Hematopoietic multipotent progenitor cell treated with erythropoietin and hydrocortisone succinate and interleukin-3 and kit ligand, for 6 days (in vitro differentiated cells): ENCODE measurements at regions not wholly inside any gene's neighbourhood (a gene's known extent, or its start where the extent isn't known, plus 50 kb on each side); places are given as distances from the start of the nearest gene placed in this dataset.
"Not testable (repeated sequence)": the region's sequence is repeated elsewhere in the genome, so short reads cannot be mapped to it uniquely, and the experiment has no call there.

Experiments used
- DNase-seq: peaks from one replicate; pipeline ENCODE4 v3.0.0-alpha.2; 2015

DNA sequence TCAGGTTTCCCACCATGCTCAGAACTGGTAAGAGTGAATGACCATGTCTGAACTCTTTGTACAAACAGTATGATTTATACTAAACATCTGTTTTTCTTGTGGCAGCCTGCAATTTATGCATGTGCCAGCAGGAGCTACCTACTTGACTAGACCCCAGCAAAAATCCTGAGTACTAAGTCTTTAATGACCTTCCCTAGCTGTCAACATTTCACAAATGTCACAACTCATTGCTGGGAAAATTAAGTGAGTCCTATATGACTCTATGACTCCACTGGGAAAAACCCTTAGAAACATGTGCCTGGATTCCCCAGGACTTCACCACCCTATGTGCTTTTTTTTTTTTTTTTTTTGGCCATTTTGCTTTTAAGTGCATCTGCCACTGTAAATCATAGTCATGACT lies 1225.8 kb downstream of the SUCLG1 start:
- no peak for DNase-seq

GRCh38 chr2:83229443-83229842 lies 1229.6 kb downstream of the SUCLG1 start:
- DNase-seq, result no peak

DNA sequence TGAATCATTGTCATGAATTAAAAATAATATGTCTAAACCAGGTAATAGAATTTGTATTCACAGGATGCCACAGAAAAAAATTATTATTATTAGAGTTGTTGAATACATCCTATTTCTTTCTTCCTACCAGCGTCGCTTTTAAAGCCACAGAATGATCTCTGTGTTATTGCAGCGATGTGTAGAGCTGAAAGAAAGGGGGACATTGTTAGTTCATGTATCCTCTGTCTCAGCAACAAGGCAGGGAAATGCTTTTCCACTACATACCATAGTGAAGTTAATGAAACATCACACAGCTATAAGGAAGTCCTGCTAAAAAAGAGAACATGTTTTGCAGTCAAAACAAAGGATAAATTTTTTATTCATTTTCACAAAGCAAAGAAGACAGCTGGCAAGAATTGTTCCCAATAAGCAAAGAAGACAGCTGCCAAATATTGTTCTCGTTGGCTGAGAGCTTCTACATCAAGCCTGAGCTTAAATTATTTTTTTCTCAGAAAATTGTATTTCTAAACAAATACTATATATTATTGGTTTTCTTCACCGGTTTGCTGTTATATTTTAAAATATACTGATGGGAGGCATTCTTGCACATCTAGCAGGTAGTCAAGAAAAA lies 1234.4 kb downstream of the SUCLG1 start:
- DNase-seq, result no peak

DNA sequence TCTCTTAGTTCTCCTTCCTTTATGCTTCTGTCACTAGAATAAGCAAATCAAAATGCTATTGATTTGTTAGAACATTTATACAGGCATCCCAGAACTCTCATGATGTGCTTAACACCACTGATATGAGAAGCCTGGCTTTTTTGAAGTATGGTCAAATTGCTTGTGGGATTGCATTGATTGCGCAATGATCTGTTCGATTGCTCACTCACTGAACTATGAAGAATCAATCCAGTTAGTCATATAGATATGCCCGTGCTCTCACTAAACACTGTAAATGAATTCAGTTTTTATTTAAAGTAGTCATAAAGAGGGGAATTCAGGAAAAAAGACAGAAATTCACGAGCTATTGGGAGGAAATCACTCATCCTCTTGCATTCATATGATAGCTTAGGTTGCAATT lies 1237.8 kb downstream of the SUCLG1 start:
- no peak for DNase-seq

DNA sequence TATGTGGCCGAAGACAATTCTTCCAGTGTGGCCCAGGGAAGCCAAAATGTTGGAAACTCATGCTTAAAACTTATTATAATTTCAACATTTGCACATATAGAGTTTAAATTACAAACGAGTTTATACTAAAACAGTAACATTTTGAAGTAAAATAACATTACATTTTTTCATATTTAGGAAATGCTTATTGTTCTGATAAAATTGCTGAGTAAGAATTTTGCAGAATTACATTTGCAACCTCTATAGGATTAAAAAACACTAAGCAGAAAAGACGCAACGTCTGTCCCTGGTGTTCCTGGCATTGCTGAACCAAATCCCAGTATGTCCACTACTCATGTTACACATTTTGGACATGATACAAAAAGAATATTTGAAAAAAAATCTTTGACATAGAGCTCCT lies 1241.2 kb downstream of the SUCLG1 start:
- no peak for DNase-seq

DNA sequence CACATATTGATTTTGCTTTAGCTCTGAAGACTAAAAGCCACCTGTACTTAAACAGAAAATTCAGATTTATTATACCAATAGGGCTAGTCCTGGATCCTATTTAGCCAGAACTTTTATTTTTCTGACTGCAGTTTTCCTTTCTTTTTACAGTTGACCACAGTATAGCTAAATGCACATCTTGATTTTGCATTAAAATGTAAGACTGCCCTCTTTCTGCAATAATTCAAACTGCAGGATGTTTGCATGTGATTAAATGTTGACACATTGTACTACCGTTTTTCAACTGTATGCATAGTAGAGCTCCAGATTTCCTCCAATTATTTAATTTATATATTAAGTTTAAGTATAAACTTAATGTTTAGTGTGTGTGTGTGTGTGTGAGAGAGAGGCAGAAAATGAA lies 1262.9 kb downstream of the SUCLG1 start:
- DNase-seq, result peak; percentile 44

DNA sequence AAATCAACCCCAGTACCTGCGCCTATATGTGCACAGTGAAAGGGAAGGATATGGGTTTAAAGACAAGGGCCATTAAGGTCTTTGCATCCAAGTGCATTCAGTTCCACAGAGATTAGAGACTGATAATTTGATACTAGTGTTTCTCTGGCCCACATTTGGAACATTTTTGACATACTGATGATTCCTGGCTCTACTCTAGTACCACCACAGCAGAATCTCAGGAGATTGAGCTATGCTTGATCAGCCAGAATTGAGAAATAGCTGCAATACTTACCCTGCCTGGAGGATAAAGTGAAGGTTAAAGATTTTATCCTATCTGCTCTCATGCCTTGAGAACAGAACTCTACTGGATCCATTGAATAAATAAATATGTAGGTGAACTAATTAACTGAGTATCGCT lies 1267.8 kb downstream of the SUCLG1 start:
- DNase-seq, result no peak

- DNase-seq, result no peak
Measured at GRCh38 chr2:83186105-83186760, 1272.8 kb downstream of the SUCLG1 start.

DNA sequence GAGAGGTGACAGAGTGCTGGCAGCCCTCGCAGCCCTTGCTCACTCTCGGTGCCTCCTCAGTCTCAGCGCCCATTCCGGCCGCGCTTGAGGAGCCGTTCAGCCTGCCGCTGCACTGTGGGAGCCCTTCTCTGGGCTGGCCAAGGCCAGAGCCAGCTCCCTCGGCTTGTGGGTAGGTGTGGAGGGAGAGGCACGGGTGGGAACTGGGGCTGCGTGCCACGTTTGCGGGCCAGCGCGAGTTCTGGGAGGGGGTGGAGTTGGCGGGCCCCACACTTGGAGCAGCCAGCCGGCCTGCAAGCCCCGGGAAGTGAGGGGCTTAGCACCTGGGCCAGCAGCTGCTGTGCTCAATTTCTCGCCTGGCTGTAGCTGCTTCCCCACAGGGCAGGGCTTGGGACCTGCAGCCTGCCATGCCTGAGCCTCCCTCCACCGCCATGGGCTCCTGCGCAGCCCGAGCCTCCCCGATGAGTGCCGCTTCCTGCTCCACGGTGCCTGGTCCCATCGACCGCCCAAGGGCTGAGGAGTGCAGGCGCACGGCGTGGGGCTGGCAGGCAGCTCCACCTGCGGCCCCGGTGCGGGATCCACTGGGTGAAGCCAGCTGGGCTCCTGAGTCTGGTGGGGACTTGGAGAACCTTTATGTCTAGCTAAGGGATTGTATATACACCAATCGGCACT lies 1278.1 kb downstream of the SUCLG1 start:
- not testable (repeated sequence) for DNase-seq

DNA sequence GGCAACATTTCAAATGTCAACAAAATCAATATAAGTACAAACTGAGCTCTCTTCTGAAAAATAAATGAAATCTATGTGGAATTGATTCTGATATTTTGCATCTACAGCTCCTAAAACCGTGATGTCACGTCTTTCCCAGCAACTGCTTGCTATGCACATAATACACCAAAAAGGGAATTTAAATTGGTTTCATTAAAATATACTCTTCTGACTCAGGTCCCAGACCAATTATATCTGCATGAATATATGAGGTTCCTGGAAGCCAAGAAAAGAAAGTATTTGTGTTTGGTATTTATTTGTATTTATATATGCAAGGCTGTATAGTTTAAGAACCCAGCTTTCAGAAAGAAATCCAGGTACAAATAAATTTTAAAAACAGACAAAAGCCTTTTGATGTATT lies 1282.5 kb downstream of the SUCLG1 start:
- DNase-seq, result no peak

GRCh38 chr2:83172841-83173240 lies 1286.2 kb downstream of the SUCLG1 start:
- no peak for DNase-seq

DNA sequence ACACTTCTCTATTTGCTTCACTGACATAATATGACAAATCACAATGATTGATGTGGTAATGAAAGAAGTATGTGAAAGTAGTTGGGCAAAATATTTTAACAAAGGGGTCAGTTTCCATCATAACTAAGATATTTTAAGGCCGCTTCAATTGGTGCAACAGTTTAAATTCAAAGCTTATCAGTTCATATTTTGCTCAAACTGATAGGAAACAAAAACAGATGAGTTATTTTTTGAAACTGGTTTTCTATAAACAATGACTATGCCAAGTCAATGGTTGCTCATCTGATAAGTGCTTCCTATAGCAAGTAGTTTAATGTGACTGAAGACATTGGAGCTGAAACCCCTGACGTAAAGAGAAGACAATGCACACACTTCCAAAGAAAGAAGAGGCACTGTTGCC lies 1290.7 kb downstream of the SUCLG1 start:
- no peak for DNase-seq

DNA sequence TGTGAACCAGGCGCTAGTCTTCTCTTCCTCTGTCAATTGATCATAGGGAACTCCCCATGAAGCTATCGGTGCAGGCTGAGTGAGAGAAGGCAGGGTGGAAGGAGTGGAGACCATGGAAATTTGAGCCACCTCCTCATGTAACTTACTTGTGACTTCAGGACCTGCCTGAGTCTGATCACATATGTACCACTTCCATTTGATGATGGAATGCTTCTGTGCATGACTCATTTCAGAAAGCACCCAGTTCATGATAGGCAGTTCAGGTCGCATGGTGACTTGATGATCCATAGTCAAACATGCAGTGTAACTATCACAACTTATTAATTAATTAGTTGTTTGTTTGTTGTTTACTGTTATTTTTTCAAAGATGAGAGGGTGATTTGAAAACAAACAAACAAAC lies 1296.7 kb downstream of the SUCLG1 start:
- DNase-seq, result no peak

DNA sequence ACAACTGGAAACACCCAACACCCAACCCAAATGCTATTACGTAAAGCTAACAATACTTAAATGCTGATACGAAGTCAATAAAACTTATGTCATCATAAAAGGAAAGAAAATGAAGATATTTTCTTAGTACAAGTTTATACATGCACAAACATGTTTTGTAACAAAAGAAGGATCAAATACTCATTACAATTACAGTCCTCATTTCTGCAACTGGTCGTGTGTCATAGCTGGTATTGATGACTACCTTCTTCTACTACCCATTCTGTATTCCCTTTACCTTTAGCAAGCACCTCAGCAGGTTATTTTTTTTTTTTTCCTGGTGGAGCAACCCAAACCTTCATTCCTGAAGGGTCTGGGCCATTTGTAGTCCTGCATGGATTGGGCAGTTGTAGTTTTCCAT lies 1298.5 kb downstream of the SUCLG1 start:
- DNase-seq, result no peak

GRCh38 chr2:83155826-83156225 lies 1303.3 kb downstream of the SUCLG1 start:
- DNase-seq, result no peak

DNA sequence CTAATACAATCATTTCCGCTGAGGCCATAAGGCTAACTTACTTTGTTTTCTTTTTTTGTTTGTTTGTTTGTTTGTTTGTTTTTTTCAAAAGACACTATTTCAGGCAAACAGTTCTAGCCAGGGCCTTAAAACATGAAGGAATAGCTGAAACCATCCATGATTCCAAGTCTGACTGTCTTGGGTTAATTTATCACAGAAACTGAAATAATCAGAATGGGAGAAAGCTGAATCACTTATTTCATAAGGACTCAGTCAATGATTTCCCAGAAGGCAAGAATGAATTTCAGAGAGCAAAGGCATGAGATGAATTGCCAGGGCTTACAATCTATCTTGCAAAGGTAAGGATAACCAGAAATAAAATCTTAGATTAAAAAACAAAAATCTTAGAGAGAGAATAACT lies 1315.1 kb downstream of the SUCLG1 start:
- no peak for DNase-seq

- no peak for DNase-seq
Measured at GRCh38 chr2:83142934-83143333, 1316.1 kb downstream of the SUCLG1 start.

DNA sequence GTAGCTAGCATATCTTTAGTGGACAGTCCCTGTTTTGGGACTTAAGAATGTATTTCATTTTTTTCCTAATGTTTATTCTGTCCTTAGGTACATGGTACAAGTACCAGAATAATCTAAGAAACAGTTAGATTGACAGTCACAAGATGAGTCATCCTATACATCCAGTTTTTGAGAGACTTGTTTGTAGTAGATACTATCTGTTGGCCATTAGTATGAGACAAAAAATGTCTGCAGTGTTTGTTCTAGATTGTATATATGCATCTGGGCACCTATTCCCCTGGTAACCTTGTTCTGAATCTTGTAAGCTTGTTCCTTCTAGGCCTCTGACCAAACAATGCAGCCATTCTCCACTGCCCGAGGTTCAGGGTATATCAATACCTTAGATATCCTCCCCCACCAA lies 1343.5 kb downstream of the SUCLG1 start:
- DNase-seq, result no peak

DNA sequence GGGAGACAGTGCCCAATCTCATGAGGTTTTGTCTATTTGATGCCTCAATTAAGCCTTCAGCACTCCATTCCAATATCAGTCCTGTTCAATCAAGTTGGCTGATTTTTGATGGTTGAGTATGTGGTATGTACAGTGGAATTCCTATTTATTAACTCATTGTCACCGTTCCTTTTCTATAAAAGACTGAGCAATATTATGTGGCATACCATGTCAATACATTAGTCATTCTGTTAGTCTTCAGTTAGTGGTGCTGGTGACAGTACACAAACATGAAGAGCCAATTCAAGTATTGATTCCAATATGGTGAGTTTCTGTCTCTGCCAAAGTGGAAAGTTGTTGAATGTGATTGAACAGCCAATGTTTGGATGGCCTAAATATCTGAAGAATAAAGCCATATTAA lies 1343.9 kb downstream of the SUCLG1 start:
- no peak for DNase-seq

DNA sequence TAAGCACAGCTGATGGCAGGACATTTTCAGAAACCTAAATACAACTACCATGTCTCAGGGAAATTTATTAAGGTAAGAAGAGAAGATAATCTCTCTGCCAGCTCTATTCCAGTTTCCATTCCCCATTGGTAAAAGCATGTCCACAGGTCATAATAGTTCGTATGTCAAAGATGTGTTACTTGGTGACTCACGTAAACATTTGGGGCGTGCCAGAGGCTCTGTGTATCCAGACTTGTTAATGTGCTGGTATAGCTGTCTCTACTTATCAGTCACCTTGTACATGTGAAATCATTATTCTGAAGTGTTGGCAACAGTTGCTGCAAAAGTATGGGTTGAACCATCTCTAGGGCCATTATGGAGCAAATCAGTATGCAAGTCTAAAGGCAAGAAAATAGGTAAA lies 1345.1 kb downstream of the SUCLG1 start:
- no peak for DNase-seq

GRCh38 chr2:83112858-83113257 lies 1346.2 kb downstream of the SUCLG1 start:
- DNase-seq, result no peak

DNA sequence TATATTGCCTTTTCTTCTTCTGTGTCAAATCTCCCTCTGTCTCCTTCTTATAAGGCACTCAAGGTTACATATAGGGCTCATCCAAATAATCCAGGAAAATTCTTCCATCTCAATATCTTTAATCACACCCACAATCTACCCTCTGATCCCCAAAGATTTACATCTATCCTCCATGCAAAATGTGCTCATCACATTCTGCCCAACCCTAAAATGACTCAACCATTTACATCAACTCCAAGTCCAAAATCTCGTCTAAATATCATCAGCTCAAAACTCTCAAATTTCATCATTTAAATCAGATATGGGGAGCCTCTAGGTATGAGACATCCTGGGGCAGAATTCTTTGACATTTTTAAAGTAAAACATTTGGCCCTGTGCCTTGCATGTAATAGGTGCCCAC lies 1349.8 kb downstream of the SUCLG1 start:
- no peak for DNase-seq

DNA sequence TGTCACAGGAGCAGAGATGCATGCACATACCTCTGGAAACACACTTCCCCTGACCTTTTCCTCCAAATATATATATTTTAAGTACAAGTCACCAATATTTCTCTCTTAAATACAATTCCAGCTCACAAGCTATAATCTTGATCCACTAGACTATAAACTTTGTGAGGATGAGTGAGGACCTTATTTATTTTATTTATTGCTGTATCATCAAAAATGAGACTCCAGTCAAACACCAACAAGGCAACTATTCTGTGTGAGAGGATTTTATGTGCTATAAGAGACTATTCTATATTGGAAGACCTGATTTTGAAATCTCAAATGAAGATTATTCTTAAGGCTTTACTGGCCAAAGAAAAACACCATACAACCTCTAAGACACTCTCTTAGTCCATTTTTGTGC lies 1352.2 kb downstream of the SUCLG1 start:
- DNase-seq, result no peak

DNA sequence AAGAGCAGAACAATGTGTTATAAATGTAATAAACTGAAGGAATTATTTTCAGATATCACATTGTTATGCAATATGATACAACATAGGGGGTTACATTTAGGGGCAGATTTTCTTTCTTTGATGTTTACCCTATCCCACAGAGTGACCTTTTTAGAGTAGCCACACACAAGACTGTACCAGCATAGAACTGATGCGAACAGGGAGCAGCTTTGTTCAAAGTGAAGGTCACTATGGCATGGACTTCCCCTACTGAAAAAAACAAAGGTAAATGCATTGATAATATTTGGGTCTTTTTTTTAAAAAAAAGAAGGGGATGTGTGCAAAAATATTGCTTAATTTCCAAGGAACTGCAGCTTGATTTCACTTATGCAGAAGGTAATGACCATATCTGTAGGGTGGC lies 1354.9 kb downstream of the SUCLG1 start:
- no peak for DNase-seq

DNA sequence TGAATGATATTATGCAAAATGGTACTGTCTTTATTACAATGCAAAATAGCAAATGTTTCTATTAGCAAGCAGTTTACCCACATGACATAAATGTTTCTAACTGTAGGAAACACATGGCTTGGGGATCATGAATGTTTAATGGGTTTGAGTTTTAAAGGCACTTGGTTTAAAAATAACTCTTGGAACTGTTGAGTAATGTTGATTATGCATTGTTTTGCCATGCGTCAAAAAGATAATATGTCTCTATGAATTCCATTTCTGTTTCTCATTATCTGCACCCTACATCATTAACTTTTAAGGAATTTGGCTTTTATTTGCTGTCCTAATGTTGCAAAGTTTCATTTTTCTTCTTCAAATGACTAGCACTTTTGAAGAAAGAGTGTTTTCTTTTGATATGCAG lies 1355.5 kb downstream of the SUCLG1 start:
- DNase-seq, result no peak
